Panc1 (cell line): ENCODE measurements at regions not wholly inside any gene's neighbourhood (a gene's known extent, or its start where the extent isn't known, plus 50 kb on each side); places are given as distances from the start of the nearest gene placed in this dataset.

ENCODE experiments used
- ATAC-seq: fragments of 200-7000 bp; cut with Tn5 transposase; 2 replicates; pipeline ENCODE4 v1.9.1; 2020; ENCODE audit warnings: mild to moderate bottlenecking, moderate library complexity
- BruUV-seq: library from RNA; stranded (reverse); fragments of 400-500 nt; replicated peaks from 2 replicates; lab custom pipeline; 2021; lab: Mats Ljungman, UMichigan
- CTCF ChIA-PET: fragments of 300-600 bp; sonication (Branson Sonifier 250); formaldehyde crosslinking; loops from one replicate; lab custom pipeline; 2022; ENCODE audit warnings: antibody characterized with exemption; lab: Charles Lee
- POLR2A ChIA-PET: fragments of 300-600 bp; sonication (Branson Sonifier 250); formaldehyde crosslinking; loops from one replicate; lab custom pipeline; 2022; ENCODE audit warnings: antibody characterized with exemption; lab: Charles Lee
- DNase-seq: peaks from one replicate; pipeline ENCODE4 v3.0.0-alpha.2; 2010; ENCODE audit warnings: low read depth, low spot score
- H3K27ac ChIP-seq: 2 replicates; pipeline ENCODE4 v1.5.1; 2011; ENCODE audit warnings: mild to moderate bottlenecking, low read length, inconsistent platforms
- H3K27me3 ChIP-seq: fragments of 200-500 bp; sonication (Bioruptor generic); 2 replicates; pipeline ENCODE4 v1.6.0; 2014; ENCODE audit warnings: low read length, inconsistent platforms; ENCODE audit not compliant: control insufficient read depth, insufficient read depth
- H3K36me3 ChIP-seq: fragments of 200-500 bp; sonication (Bioruptor generic); 2 replicates; pipeline ENCODE4 v1.5.1; 2014; ENCODE audit warnings: inconsistent platforms, mild to moderate bottlenecking, low read length, moderate library complexity; ENCODE audit not compliant: control insufficient read depth, insufficient read depth
- H3K4me1 ChIP-seq: 2 replicates; pipeline ENCODE4 v1.5.1; 2011; ENCODE audit warnings: inconsistent platforms, mild to moderate bottlenecking, low read length, moderate library complexity; ENCODE audit not compliant: control insufficient read depth, insufficient read depth
- H3K4me3 ChIP-seq, 2 experiments: 2 replicates each; pipeline ENCODE4 v1.5.1; 2011 to 2012; ENCODE audit warnings: low read depth in 2 of 2, low read length in 2 of 2, mild to moderate bottlenecking in 2 of 2, inconsistent platforms in 1 of 2, moderate library complexity in 1 of 2
- H3K9me3 ChIP-seq: fragments of 200-500 bp; sonication (Bioruptor generic); 2 replicates; pipeline ENCODE4 v1.5.1; 2014; ENCODE audit warnings: low read depth, mild to moderate bottlenecking, inconsistent platforms, low read length, moderate library complexity; ENCODE audit not compliant: control insufficient read depth, insufficient read depth
- POLR2AphosphoS5 ChIP-seq: IDR thresholded peaks from 2 replicates; pipeline ENCODE4 v1.6.1; 2012; ENCODE audit warnings: mild to moderate bottlenecking, low read depth, low read length, moderate library complexity
- SIN3A ChIP-seq: IDR thresholded peaks from 2 replicates; pipeline ENCODE4 v1.6.1; 2012; ENCODE audit warnings: low read depth, mild to moderate bottlenecking, low read length, moderate library complexity, borderline replicate concordance; ENCODE audit not compliant: insufficient read depth
- TCF7L2 ChIP-seq: IDR thresholded peaks from 2 replicates; pipeline ENCODE4 v1.6.1; 2011; ENCODE audit warnings: mild to moderate bottlenecking, low read depth, low read length, inconsistent platforms
- in situ Hi-C: cut with HindIII; loops from 2 replicates; pipeline ENCODE4 v1.10.0; 2016; ENCODE audit warnings: low sequenced_read_pairs, low pct_unique_long_range_greater_than_20kb
- intact Hi-C: fragments of 100-400 bp; cut with micrococcal nuclease; formaldehyde crosslinking; loops from one replicate; pipeline ENCODE4 v1.10.0; 2022; ENCODE audit not compliant: unreplicated experiment
- TF ChIP-seq, protein P1 (sequence below), 2 experiments: IDR thresholded peaks; 2 replicates each; pipeline ENCODE4 v1.6.1; 2011 to 2012; ENCODE audit warnings: low read depth in 2 of 2, control low read depth in 1 of 2, low read length in 1 of 2, mild to moderate bottlenecking in 1 of 2, moderate library complexity in 1 of 2; ENCODE audit not compliant: insufficient read depth in 1 of 2
- TF ChIP-seq, protein P2 (sequence below): fragments of 450-650 bp; IDR thresholded peaks from 2 replicates; pipeline ENCODE4 v1.5.1; 2017; ENCODE audit warnings: mild to moderate bottlenecking

DNA sequence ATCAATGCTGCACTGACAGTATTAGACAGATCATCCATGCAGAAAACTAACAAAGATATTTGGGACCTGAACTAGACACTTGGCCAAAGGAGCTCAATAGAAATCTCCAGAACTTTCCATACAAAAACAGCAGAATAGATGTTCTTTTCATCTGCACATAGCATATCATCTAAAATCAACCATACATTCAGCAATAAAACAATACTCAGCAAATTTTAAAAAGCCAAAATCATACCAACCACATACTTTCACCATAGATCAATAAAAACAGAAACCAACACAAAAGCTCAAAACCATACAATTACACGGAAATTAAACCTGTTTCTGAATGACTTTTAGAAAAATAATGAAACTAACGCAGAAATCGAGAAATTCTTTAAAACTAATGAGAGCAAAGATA lies 592.6 kb downstream of the SLITRK5 start:
- POLR2A ChIA-PET: no interaction called here
- intact Hi-C loops (no loop called here), in situ Hi-C loops (no loop called here)
- H3K4me1 ChIP-seq: no peaks in the 10 kb centered on the region
- DNase-seq (no peak), ATAC-seq (no peak)
- no peaks in the 10 kb centered on the region for H3K27me3 ChIP-seq
- H3K27ac ChIP-seq: no peak overlapping the region
- no TSS peak for BruUV-seq
- TF ChIP-seq, protein P1, sequence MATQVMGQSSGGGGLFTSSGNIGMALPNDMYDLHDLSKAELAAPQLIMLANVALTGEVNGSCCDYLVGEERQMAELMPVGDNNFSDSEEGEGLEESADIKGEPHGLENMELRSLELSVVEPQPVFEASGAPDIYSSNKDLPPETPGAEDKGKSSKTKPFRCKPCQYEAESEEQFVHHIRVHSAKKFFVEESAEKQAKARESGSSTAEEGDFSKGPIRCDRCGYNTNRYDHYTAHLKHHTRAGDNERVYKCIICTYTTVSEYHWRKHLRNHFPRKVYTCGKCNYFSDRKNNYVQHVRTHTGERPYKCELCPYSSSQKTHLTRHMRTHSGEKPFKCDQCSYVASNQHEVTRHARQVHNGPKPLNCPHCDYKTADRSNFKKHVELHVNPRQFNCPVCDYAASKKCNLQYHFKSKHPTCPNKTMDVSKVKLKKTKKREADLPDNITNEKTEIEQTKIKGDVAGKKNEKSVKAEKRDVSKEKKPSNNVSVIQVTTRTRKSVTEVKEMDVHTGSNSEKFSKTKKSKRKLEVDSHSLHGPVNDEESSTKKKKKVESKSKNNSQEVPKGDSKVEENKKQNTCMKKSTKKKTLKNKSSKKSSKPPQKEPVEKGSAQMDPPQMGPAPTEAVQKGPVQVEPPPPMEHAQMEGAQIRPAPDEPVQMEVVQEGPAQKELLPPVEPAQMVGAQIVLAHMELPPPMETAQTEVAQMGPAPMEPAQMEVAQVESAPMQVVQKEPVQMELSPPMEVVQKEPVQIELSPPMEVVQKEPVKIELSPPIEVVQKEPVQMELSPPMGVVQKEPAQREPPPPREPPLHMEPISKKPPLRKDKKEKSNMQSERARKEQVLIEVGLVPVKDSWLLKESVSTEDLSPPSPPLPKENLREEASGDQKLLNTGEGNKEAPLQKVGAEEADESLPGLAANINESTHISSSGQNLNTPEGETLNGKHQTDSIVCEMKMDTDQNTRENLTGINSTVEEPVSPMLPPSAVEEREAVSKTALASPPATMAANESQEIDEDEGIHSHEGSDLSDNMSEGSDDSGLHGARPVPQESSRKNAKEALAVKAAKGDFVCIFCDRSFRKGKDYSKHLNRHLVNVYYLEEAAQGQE (IDR thresholded peaks at IDR 0.05; ENCODE audit: insufficient read depth in 1 of 2, low read depth in 2 of 2, low read length in 1 of 2): no peak
- no peaks in the 10 kb centered on the region for H3K9me3 ChIP-seq
- no peaks in the 10 kb centered on the region for H3K36me3 ChIP-seq
- CTCF ChIA-PET: no interaction called here
- H3K4me3 ChIP-seq: no peak overlapping the region

GRCh38 chr13:88281841-88282240 lies 610.7 kb downstream of the SLITRK5 start:
- Histone ChIP-seq H3K27me3 (no peaks in the 10 kb centered on the region), H3K4me3 (no peak overlapping the region), H3K4me1 (no peaks in the 10 kb centered on the region), H3K36me3 (no peaks in the 10 kb centered on the region), H3K27ac (no peak overlapping the region), H3K9me3 (no peaks in the 10 kb centered on the region)
- in situ Hi-C loops (no loop called here), intact Hi-C loops (no loop called here)
- no TSS peak for BruUV-seq
- POLR2A ChIA-PET: no interaction called here
- CTCF ChIA-PET: no interaction called here
- no peak for TF ChIP-seq TCF7L2
- no peak for ATAC-seq
- no peak for DNase-seq

DNA sequence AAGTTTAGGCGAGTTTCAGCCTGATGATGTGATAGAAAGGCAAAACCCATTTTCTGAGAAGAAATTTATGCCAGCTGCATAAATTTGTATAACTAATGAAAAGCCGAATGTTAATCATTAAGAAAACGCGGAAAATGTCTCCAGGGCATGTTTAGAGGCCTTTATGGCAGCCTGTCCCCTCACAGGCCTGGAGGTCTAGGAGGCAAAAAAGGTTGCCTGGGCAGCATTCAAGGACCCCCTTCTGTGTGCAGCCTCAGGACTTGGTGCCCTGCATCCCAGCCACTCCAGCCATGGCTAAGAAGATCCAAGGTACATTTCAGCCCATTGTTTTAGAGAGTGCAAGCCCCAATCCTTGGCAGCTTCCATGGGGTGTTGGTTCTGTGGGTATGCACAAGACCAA lies 614.2 kb downstream of the SLITRK5 start:
- ChIA-PET POLR2A (no interaction called here), CTCF (no interaction called here)
- no peaks in the 10 kb centered on the region for H3K4me1 ChIP-seq
- H3K27me3 ChIP-seq: no peaks in the 10 kb centered on the region
- no peak overlapping the region for H3K4me3 ChIP-seq
- in situ Hi-C loops (no loop called here), intact Hi-C loops (no loop called here)
- DNase-seq (no peak), ATAC-seq (no peak)
- no peak overlapping the region for H3K27ac ChIP-seq
- no peaks in the 10 kb centered on the region for H3K36me3 ChIP-seq
- no peaks in the 10 kb centered on the region for H3K9me3 ChIP-seq
- TF ChIP-seq TCF7L2 (no peak), SIN3A (no peak), POLR2AphosphoS5 (no peak)
- TF ChIP-seq, protein P1 (IDR thresholded peaks at IDR 0.05; ENCODE audit: insufficient read depth in 1 of 2, low read depth in 2 of 2, low read length in 1 of 2): no peak
- TF ChIP-seq, protein P2, sequence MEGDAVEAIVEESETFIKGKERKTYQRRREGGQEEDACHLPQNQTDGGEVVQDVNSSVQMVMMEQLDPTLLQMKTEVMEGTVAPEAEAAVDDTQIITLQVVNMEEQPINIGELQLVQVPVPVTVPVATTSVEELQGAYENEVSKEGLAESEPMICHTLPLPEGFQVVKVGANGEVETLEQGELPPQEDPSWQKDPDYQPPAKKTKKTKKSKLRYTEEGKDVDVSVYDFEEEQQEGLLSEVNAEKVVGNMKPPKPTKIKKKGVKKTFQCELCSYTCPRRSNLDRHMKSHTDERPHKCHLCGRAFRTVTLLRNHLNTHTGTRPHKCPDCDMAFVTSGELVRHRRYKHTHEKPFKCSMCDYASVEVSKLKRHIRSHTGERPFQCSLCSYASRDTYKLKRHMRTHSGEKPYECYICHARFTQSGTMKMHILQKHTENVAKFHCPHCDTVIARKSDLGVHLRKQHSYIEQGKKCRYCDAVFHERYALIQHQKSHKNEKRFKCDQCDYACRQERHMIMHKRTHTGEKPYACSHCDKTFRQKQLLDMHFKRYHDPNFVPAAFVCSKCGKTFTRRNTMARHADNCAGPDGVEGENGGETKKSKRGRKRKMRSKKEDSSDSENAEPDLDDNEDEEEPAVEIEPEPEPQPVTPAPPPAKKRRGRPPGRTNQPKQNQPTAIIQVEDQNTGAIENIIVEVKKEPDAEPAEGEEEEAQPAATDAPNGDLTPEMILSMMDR: no peak
- no TSS peak for BruUV-seq
